PC-9 (cell line): ENCODE measurements at regions not wholly inside any gene's neighbourhood (a gene's known extent, or its start where the extent isn't known, plus 50 kb on each side); places are given as distances from the start of the nearest gene placed in this dataset.

ENCODE experiments used
- BruUV-seq: library from RNA; stranded (reverse); fragments of 400-500 nt; replicated peaks from 2 replicates; lab custom pipeline; 2021; lab: Mats Ljungman, UMichigan
- CTCF ChIA-PET: fragments of 300-600 bp; sonication (Branson Sonifier 250); formaldehyde crosslinking; loops from one replicate; lab custom pipeline; 2022; ENCODE audit warnings: antibody characterized with exemption; lab: Charles Lee
- POLR2A ChIA-PET: fragments of 300-600 bp; sonication (Branson Sonifier 250); formaldehyde crosslinking; loops from one replicate; lab custom pipeline; 2022; ENCODE audit warnings: antibody characterized with exemption; ENCODE audit not compliant: unreplicated experiment; lab: Charles Lee
- DNase-seq, 2 experiments: peaks; one replicate each; pipeline versions ENCODE4 v3.0.0 to v3.0.0-alpha.2; 2015 to 2022; ENCODE audit warnings: mixed read lengths in 1 of 2
- H2AFZ ChIP-seq: fragments of 200-600 bp; sonication (generic); 2 replicates; pipeline ENCODE4 v1.8.1; 2017; ENCODE audit warnings: antibody characterized with exemption
- H3F3A ChIP-seq: fragments of 200-600 bp; sonication (generic); 2 replicates; pipeline ENCODE4 v1.8.1; 2017; ENCODE audit warnings: antibody characterized with exemption, mild to moderate bottlenecking, low read depth; ENCODE audit not compliant: insufficient read depth
- H3K27ac ChIP-seq: fragments of 200-600 bp; sonication (generic); 2 replicates; pipeline ENCODE4 v1.6.1; 2016; ENCODE audit warnings: mixed run types
- H3K27me3 ChIP-seq: fragments of 200-600 bp; sonication (generic); 2 replicates; pipeline ENCODE4 v1.6.1; 2016; ENCODE audit warnings: low read depth, mixed run types; ENCODE audit not compliant: insufficient read depth
- H3K36me3 ChIP-seq: fragments of 200-600 bp; sonication (generic); 2 replicates; pipeline ENCODE4 v1.6.1; 2016; ENCODE audit warnings: low read depth, mixed run types
- H3K4me1 ChIP-seq: fragments of 200-600 bp; sonication (generic); replicated peaks from 2 replicates; pipeline ENCODE4 v1.6.1; 2016; ENCODE audit warnings: mixed run types; ENCODE audit not compliant: insufficient read depth
- H3K4me2 ChIP-seq: fragments of 200-600 bp; sonication (generic); 2 replicates; pipeline ENCODE4 v1.6.1; 2017; ENCODE audit warnings: mixed run types
- H3K4me3 ChIP-seq: fragments of 200-600 bp; sonication (generic); 2 replicates; pipeline ENCODE4 v1.6.1; 2016; ENCODE audit warnings: mixed run types
- H3K79me2 ChIP-seq: fragments of 200-600 bp; sonication (generic); 2 replicates; pipeline ENCODE4 v1.6.1; 2017; ENCODE audit warnings: low read depth, mixed run types
- H3K9me2 ChIP-seq: fragments of 200-600 bp; sonication (generic); 2 replicates; pipeline ENCODE4 v1.8.1; 2017; ENCODE audit warnings: mild to moderate bottlenecking; ENCODE audit not compliant: insufficient read depth
- H3K9me3 ChIP-seq: fragments of 200-600 bp; sonication (generic); 2 replicates; pipeline ENCODE4 v1.8.1; 2016; ENCODE audit warnings: low read depth; ENCODE audit not compliant: insufficient read depth
- H4K20me1 ChIP-seq: fragments of 200-600 bp; sonication (generic); 2 replicates; pipeline ENCODE4 v1.8.1; 2017; ENCODE audit not compliant: insufficient read depth
- EZH2 ChIP-seq: fragments of 200-600 bp; sonication (generic); IDR thresholded peaks from 2 replicates; pipeline ENCODE4 v1.8.0; 2017; ENCODE audit warnings: antibody characterized with exemption, low read depth
- intact Hi-C: fragments of 100-400 bp; cut with micrococcal nuclease; formaldehyde crosslinking; loops from one replicate; pipeline ENCODE4 v1.10.0; 2022; ENCODE audit not compliant: unreplicated experiment
- TF ChIP-seq, protein P1 (sequence below): fragments of 200-600 bp; sonication (generic); conservative IDR thresholded peaks from 2 replicates; pipeline ENCODE4 v1.6.1; 2017; ENCODE audit warnings: mixed run types, antibody characterized with exemption, mild to moderate bottlenecking, moderate library complexity

DNA sequence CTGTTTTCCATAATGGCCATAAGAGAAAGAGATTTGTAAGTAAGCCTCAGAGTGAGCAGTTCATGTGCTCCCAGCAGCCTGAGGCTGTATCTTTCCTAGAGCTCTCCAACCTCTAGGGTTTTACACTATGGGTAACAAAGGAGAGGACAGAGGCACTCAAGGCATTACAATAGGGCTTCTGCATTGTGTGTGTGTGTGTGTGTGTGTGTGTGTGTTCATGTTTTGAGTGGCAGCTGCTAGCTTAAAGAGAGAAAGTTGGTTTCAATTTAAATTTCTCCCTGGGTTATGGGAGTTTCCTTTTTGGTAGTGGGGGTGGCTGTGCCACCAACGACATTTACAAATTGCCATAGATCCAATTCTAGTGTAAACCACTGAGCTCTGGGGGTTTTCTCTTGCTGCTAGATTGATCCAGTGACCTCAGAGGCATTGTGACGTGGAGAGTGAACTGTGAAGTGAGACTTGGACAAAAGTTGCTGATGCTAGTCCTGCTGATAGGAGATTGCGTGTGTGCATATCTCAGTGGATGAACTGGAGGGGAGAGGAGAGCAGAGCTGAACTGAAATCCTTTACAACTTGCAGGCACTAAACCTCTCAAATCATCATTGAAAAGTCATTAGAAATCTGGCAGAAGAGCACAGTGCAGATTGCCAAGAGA, 67.2 kb upstream of the OLFM4 start:
- BruUV-seq = no TSS peak
- Histone ChIP-seq H3F3A (no peaks in the 10 kb centered on the region), H3K27me3 (peaks cover 39% of the 10 kb centered on the region), H3K4me3 (no peak overlapping the region), H4K20me1 (no peaks in the 10 kb centered on the region), H3K79me2 (no peaks in the 10 kb centered on the region), H3K4me2 (no peak overlapping the region), H3K36me3 (no peaks in the 10 kb centered on the region), H3K27ac (no peak overlapping the region), H3K4me1 (no peaks in the 10 kb centered on the region), H2AFZ (no peak overlapping the region), H3K9me3 (no peaks in the 10 kb centered on the region), H3K9me2 (no peaks in the 10 kb centered on the region)
- POLR2A ChIA-PET = no interaction called here
- DNase-seq = no peak
- intact Hi-C loops = no loop called here
- TF ChIP-seq, protein P1, sequence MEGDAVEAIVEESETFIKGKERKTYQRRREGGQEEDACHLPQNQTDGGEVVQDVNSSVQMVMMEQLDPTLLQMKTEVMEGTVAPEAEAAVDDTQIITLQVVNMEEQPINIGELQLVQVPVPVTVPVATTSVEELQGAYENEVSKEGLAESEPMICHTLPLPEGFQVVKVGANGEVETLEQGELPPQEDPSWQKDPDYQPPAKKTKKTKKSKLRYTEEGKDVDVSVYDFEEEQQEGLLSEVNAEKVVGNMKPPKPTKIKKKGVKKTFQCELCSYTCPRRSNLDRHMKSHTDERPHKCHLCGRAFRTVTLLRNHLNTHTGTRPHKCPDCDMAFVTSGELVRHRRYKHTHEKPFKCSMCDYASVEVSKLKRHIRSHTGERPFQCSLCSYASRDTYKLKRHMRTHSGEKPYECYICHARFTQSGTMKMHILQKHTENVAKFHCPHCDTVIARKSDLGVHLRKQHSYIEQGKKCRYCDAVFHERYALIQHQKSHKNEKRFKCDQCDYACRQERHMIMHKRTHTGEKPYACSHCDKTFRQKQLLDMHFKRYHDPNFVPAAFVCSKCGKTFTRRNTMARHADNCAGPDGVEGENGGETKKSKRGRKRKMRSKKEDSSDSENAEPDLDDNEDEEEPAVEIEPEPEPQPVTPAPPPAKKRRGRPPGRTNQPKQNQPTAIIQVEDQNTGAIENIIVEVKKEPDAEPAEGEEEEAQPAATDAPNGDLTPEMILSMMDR = no peak
- no peak for TF ChIP-seq EZH2
- CTCF ChIA-PET = no interaction called here

DNA sequence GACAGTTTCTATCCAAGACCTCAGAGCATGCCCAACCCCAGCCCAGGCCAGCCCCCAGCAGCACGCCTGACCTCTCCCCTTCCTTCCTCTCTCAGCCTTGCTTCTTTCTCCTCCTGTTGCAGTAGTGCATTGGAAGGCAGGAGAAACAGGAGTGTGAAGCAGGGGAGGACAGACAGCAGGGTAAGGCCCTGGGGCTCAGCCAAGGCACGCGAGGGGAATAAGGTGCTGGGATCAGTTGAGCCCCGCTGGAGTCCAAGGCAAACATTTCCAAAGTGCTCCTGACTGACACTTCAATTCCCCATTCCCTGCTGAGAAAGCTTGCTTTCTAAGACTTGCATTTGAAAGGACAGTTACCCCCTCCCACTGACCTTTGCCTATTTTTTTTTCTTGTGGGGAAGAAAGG, 73.1 kb upstream of the OLFM4 start:
- Histone ChIP-seq H2AFZ (no peak overlapping the region), H3K4me1 (no peaks in the 10 kb centered on the region), H3K79me2 (no peaks in the 10 kb centered on the region), H4K20me1 (no peaks in the 10 kb centered on the region), H3F3A (no peaks in the 10 kb centered on the region), H3K36me3 (no peaks in the 10 kb centered on the region), H3K9me3 (no peaks in the 10 kb centered on the region), H3K9me2 (no peaks in the 10 kb centered on the region), H3K27me3 (peaks cover 42% of the 10 kb centered on the region), H3K27ac (no peak overlapping the region), H3K4me2 (no peak overlapping the region), H3K4me3 (no peak overlapping the region)
- ChIA-PET CTCF (no interaction called here), POLR2A (no interaction called here)
- no TSS peak for BruUV-seq
- intact Hi-C loops = no loop called here
- no peak for TF ChIP-seq EZH2
- TF ChIP-seq, protein P1 = no peak
- DNase-seq = no peak

DNA sequence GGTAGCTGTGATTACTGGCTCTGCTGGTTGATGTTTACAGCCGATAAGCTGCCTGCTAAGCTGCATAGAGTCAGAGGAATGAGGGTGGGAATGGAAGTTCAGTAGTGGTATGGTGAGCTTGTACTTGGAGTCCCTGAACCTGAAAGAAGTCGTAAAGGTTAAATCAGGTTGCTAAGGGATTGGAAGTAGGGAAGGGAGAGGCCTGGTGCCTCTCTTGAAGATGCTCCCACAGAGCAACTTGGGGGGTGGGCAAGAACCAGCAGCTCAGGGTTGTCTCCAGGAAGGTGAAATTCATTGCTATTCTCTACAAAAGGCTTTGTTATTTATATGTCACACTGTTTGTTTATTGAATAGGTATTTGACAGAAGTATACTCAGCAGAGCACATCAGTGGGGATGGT, 73.8 kb upstream of the OLFM4 start:
- H3K4me1 ChIP-seq = no peaks in the 10 kb centered on the region
- H3K4me3 ChIP-seq = no peak overlapping the region
- peaks cover 39% of the 10 kb centered on the region for H3K27me3 ChIP-seq
- H3K36me3 ChIP-seq = no peaks in the 10 kb centered on the region
- TF ChIP-seq, protein P1 = no peak
- no peak for TF ChIP-seq EZH2
- ChIA-PET POLR2A (no interaction called here), CTCF (interaction anchor here (0.6 kb wide), 1 partner anchor 13 kb away, joined by 3 read pairs; no protein-coding TSS in a partner anchor)
- no peaks in the 10 kb centered on the region for H4K20me1 ChIP-seq
- H3K9me2 ChIP-seq = no peaks in the 10 kb centered on the region
- no peak overlapping the region for H2AFZ ChIP-seq
- no peak for DNase-seq
- no peaks in the 10 kb centered on the region for H3F3A ChIP-seq
- H3K27ac ChIP-seq = no peak overlapping the region
- BruUV-seq = no TSS peak
- H3K79me2 ChIP-seq = no peaks in the 10 kb centered on the region
- no peaks in the 10 kb centered on the region for H3K9me3 ChIP-seq
- intact Hi-C loops = no loop called here
- H3K4me2 ChIP-seq = no peak overlapping the region
